HepG2 (cell line): ENCODE measurements at regions not wholly inside any gene's neighbourhood (a gene's known extent, or its start where the extent isn't known, plus 50 kb on each side); places are given as distances from the start of the nearest gene placed in this dataset.

ENCODE experiments used
- ATAC-seq: fragments of 200-7000 bp; cut with Tn5 transposase; 3 replicates; pipeline ENCODE4 v1.9.1; 2020; ENCODE audit warnings: mild to moderate bottlenecking, moderate library complexity
- BruUV-seq: library from RNA; stranded (reverse); fragments of 400-500 nt; replicated peaks from 2 replicates; lab custom pipeline; 2021; lab: Mats Ljungman, UMichigan
- CTCF ChIA-PET: fragments of 300-600 bp; formaldehyde crosslinking; extraction: SDS; loops from one replicate; lab custom pipeline; 2021; ENCODE audit warnings: low total read pairs, inconsistent platforms, low intra/inter-chr PET ratio; lab: Yijun Ruan, JAX
- POLR2A ChIA-PET: fragments of 350-600 bp; sonication (Branson Sonifier 250); formaldehyde crosslinking; loops from one replicate; lab custom pipeline; 2020; ENCODE audit warnings: antibody characterized with exemption, inconsistent platforms; lab: Yijun Ruan, JAX
- DNase-seq: peaks from one replicate; pipeline ENCODE4 v3.0.0-alpha.2; 2015; ENCODE audit warnings: low spot score
- FAIRE-seq: peaks from 3 replicates; lab custom pipeline; 2011; peaks lifted over from hg19 to GRCh38; lab: Jason Lieb, UNC
- H2AFZ ChIP-seq: one replicate; pipeline ENCODE4 v1.6.1; 2011; ENCODE audit warnings: low read length, inconsistent platforms
- H3K27ac ChIP-seq: fragments of 300-600 bp; 3 replicates; pipeline ENCODE4 v1.8.0; 2011; ENCODE audit warnings: mixed run types, mild to moderate bottlenecking, mixed read lengths, low read length, inconsistent platforms; ENCODE audit not compliant: insufficient read depth; ENCODE audit errors: extremely low read length
- H3K27me3 ChIP-seq, 2 experiments: fragments of 200-600 bp in 1 of 2; 2 replicates in 1 of 2; 3 replicates in 1 of 2; pipeline versions ENCODE4 v1.6.0 to v1.8.0; 2011; ENCODE audit warnings: low read length in 2 of 2, mild to moderate bottlenecking in 2 of 2, moderate library complexity in 2 of 2, inconsistent platforms in 1 of 2; ENCODE audit not compliant: insufficient read depth in 2 of 2, control insufficient read depth in 1 of 2
- H3K36me3 ChIP-seq, 2 experiments: fragments of 200-600 bp in 1 of 2; replicated peaks in 1 of 2; 2 replicates in 1 of 2; 3 replicates in 1 of 2; pipeline versions ENCODE4 v1.5.1 to v1.8.0; 2011; ENCODE audit warnings: low read length in 2 of 2, inconsistent platforms in 1 of 2; ENCODE audit not compliant: insufficient read depth in 2 of 2, control insufficient read depth in 1 of 2
- H3K4me1 ChIP-seq: 2 replicates; pipeline ENCODE4 v1.5.1; 2012; ENCODE audit warnings: low read length, inconsistent platforms; ENCODE audit not compliant: insufficient read depth
- H3K4me2 ChIP-seq: 2 replicates; pipeline ENCODE4 v1.6.0; 2011; ENCODE audit warnings: low read depth, low read length, inconsistent platforms
- H3K4me3 ChIP-seq, 3 experiments: fragments of 200-600 bp in 1 of 3; sonication (generic), shearing (Covaris generic) in 1 of 3; replicated peaks in 1 of 3; 2 replicates each; pipeline ENCODE4 v1.5.1; 2011 to 2016; ENCODE audit warnings: low read length in 3 of 3, inconsistent platforms in 2 of 3, low read depth in 2 of 3, mild to moderate bottlenecking in 2 of 3, control low read depth in 1 of 3, mixed read lengths in 1 of 3; ENCODE audit not compliant: insufficient read depth in 1 of 3
- H3K79me2 ChIP-seq: one replicate; pipeline ENCODE4 v1.6.1; 2011; ENCODE audit warnings: low read length, inconsistent platforms; ENCODE audit not compliant: insufficient read depth
- H3K9ac ChIP-seq: 2 replicates; pipeline ENCODE4 v1.6.0; 2011; ENCODE audit warnings: mild to moderate bottlenecking, low read depth, low read length, inconsistent platforms; ENCODE audit not compliant: insufficient read depth
- H3K9me3 ChIP-seq: 2 replicates; pipeline ENCODE4 v1.5.1; 2012; ENCODE audit warnings: mild to moderate bottlenecking, low read length
- H4K20me1 ChIP-seq: 2 replicates; pipeline ENCODE4 v1.6.0; 2011; ENCODE audit warnings: inconsistent platforms, mild to moderate bottlenecking, low read length, moderate library complexity; ENCODE audit not compliant: insufficient read depth
- BCLAF1 ChIP-seq: fragments of 450-650 bp; IDR thresholded peaks from 2 replicates; pipeline ENCODE4 v1.6.1; 2017; ENCODE audit warnings: mild to moderate bottlenecking
- BRD4 ChIP-seq: sonication (generic); formaldehyde crosslinking; IDR thresholded peaks from 2 replicates; pipeline ENCODE4 v1.4.0; 2020; ENCODE audit warnings: missing genetic modification reagents
- ELK4 ChIP-seq: sonication (generic); formaldehyde crosslinking; IDR thresholded peaks from 2 replicates; pipeline ENCODE4 v1.9.0; 2021; ENCODE audit warnings: missing genetic modification reagents, borderline replicate concordance
- HNRNPLL ChIP-seq: fragments of 200-400 bp; formaldehyde crosslinking; IDR thresholded peaks from 2 replicates; pipeline ENCODE4 v1.6.1; 2017; ENCODE audit warnings: mild to moderate bottlenecking, low read depth, low read length; ENCODE audit not compliant: poor library complexity, severe bottlenecking
- KLF13 ChIP-seq: sonication (generic); formaldehyde crosslinking; IDR thresholded peaks from 2 replicates; pipeline ENCODE4 v1.4.0; 2020; ENCODE audit warnings: mild to moderate bottlenecking, missing genetic modification reagents
- MBD4 ChIP-seq: IDR thresholded peaks from 2 replicates; pipeline ENCODE4 v1.6.1; 2012; ENCODE audit warnings: low read length, inconsistent platforms, borderline replicate concordance
- PREB ChIP-seq: sonication (generic); formaldehyde crosslinking; IDR thresholded peaks from 2 replicates; pipeline ENCODE4 v1.4.0; 2020; ENCODE audit warnings: missing genetic modification reagents
- STAT6 ChIP-seq: sonication (generic); formaldehyde crosslinking; IDR thresholded peaks from 2 replicates; pipeline ENCODE4 v1.4.0; 2020; ENCODE audit warnings: missing genetic modification reagents, mild to moderate bottlenecking, borderline replicate concordance
- ZKSCAN5 ChIP-seq: sonication (generic); formaldehyde crosslinking; IDR thresholded peaks from 2 replicates; pipeline ENCODE4 v1.5.1; 2020; ENCODE audit warnings: mild to moderate bottlenecking, missing genetic modification reagents
- ZNF30 ChIP-seq: sonication (generic); formaldehyde crosslinking; IDR thresholded peaks from 2 replicates; pipeline ENCODE4 v1.5.0; 2020; ENCODE audit warnings: mild to moderate bottlenecking, missing genetic modification reagents
- ZNF7 ChIP-seq: IDR thresholded peaks from 2 replicates; pipeline ENCODE4 v1.6.1; 2016; ENCODE audit warnings: missing biosample characterization, missing genetic modification reagents
- WGBS: methylation state at CpG from one replicate; pipeline ENCODE4 v1.1.6; 2017; ENCODE audit warnings: low lambda C conversion rate; 5-methylcytosine and 5-hydroxymethylcytosine counted together
- in situ Hi-C: cut with HindIII; loops from 2 replicates; pipeline ENCODE4 v1.10.0; 2017; ENCODE audit warnings: low pct_unique_long_range_greater_than_20kb; ENCODE audit not compliant: extremely low pct_ligation_motif_present
- intact Hi-C: fragments of 100-400 bp; cut with micrococcal nuclease; formaldehyde crosslinking; loops from one replicate; pipeline ENCODE4 v1.10.0; 2022; ENCODE audit not compliant: unreplicated experiment

GRCh38 chr5:89988129-89988810, 421.3 kb downstream of the CETN3 start (continued):
- TF ChIP-seq HNRNPLL, result no peak
- no peak for TF ChIP-seq MBD4
- no peak for TF ChIP-seq ZNF7
- TF ChIP-seq BRD4 (CRISPR knock-in tag), result no peak

GRCh38 chr5:89983216-89983615, 426.3 kb downstream of the CETN3 start:
- under 1% methylated on average over 5 of the region's 5 CpGs for WGBS
- H3K4me1 ChIP-seq, result no peaks in the 10 kb centered on the region
- in situ Hi-C loops (no loop called here), intact Hi-C loops (no loop called here)
- no peaks in the 10 kb centered on the region for H3K79me2 ChIP-seq
- ChIA-PET CTCF (no interaction called here), POLR2A (no interaction called here)
- FAIRE-seq (no peak), DNase-seq (no peak), ATAC-seq (no peak)
- H3K4me3 ChIP-seq, result no peak overlapping the region
- H4K20me1 ChIP-seq, result no peaks in the 10 kb centered on the region
- H3K36me3 ChIP-seq, result no peaks in the 10 kb centered on the region
- no peak overlapping the region for H3K27ac ChIP-seq
- no peaks in the 10 kb centered on the region for H3K9me3 ChIP-seq
- no TSS peak for BruUV-seq
- no peaks in the 10 kb centered on the region for H3K27me3 ChIP-seq
- H3K9ac ChIP-seq, result no peak overlapping the region
- H2AFZ ChIP-seq, result no peak overlapping the region
- no peak overlapping the region for H3K4me2 ChIP-seq
- TF ChIP-seq ZNF30 (CRISPR knock-in tag), result no peak
- TF ChIP-seq ZKSCAN5 (CRISPR knock-in tag), result no peak
- no peak for TF ChIP-seq BCLAF1
- TF ChIP-seq KLF13 (CRISPR knock-in tag), result no peak
- TF ChIP-seq MBD4, result no peak
- no peak for TF ChIP-seq PREB
- TF ChIP-seq STAT6 (CRISPR knock-in tag), result no peak
- no peak for TF ChIP-seq ELK4 (CRISPR knock-in tag)
